ENCODE measurements at regions not wholly inside any gene's neighbourhood (a gene's known extent, or its start where the extent isn't known, plus 50 kb on each side); places are given as distances from the start of the nearest gene placed in this dataset.
"Not testable (repeated sequence)": the region's sequence is repeated elsewhere in the genome, so short reads cannot be mapped to it uniquely, and the experiment has no call there.

DNA sequence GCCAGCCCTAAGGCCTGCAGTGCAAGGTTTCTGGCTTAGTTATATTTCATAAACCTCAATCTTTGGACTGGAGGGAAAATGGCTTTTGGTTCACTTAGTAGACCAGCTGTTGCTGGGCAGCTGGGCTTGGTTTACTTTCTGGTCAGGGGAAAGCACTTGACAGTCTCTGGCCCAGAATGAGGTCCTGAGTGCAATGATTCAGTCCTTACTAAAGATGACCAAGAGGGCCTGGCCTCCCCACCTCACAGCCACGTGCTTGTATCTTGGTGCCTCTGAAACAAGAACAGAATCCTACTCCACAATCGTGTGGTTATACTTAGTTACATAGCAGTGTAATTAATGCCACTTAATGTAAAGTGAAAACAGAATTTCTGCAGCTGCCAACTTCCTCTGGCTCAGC is 325.5 kb upstream of the MEIS1 start:
- no peak for ATAC-seq

DNA sequence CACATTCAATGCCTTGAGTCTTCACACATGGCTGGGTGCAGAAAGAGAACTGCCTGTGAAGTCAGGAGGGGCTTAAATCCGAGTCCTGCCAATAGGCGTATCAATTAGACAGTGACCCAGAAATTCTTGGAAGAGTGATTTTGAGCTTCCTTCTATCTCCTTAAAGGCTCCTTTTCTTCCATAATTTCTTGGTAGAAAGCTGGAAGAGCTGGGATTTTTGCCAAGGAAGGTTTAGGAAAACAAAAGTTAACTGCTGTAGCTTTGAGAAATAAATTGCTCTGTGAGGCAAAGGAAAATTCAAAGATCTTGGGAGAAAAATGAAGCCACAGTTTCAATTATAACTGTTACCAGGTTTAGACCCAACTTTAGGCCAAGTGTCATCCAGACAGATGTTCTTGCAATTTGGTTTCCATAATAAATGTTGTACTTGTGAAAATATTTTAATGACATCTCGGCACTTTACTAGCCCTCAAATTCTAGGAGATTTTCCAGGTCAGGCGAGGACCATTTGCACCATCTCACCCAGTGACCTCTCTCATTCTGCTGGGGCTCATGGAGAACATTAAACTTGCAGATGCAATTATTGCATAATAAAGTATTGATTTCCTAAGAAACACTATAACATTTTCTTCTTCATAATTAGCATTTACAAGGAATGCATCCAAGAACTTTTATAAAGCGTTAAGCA is 329.7 kb upstream of the MEIS1 start:
- ATAC-seq: no peak
- DNase-seq (ENCODE audit: low spot score): no peak

More for the DNA sequence above, 325.5 kb upstream of the MEIS1 start:
- DNase-seq (ENCODE audit: low spot score): no peak

DNA sequence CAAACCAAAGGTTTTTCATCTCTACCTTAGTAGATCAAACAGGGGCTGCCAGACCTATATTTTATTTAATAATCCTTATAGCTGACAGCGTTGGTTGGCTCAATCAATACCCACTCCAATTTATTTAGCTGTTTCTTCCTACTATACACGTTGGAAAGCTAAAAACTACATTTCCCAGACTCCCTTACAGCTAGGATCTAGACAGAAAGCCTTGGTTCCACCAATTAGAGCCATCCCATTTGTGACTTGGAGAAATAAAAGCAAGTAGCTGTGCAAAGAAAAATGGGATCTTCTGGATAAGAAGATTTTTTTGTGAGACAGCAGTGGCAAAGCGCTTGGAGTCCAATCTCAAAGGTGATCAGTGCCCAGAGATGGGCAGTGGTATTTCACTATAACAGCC is 331.3 kb upstream of the MEIS1 start:
- DNase-seq (ENCODE audit: low spot score): no peak

DNA sequence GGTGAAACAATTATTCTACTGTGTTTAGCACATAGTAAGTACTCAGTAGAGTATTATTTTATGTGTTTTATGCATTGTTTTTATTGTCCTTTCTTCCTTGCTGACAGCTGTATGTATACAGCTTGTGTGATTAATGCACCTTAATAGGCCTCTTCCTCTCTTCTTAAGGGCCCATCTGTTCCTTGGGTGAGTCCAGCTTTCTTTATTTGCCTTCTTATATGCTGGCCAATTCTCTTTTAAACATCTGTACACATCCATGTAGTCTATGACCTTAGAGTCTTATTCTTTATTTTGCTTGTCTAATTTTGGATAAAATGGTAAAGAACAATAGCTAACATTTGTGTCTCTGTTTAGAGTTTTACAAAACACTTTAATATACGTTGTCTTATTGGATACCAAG is 333.7 kb upstream of the MEIS1 start:
- no peak for DNase-seq (ENCODE audit: low spot score)

More for the DNA sequence above, 331.3 kb upstream of the MEIS1 start:
- no peak for ATAC-seq

DNA sequence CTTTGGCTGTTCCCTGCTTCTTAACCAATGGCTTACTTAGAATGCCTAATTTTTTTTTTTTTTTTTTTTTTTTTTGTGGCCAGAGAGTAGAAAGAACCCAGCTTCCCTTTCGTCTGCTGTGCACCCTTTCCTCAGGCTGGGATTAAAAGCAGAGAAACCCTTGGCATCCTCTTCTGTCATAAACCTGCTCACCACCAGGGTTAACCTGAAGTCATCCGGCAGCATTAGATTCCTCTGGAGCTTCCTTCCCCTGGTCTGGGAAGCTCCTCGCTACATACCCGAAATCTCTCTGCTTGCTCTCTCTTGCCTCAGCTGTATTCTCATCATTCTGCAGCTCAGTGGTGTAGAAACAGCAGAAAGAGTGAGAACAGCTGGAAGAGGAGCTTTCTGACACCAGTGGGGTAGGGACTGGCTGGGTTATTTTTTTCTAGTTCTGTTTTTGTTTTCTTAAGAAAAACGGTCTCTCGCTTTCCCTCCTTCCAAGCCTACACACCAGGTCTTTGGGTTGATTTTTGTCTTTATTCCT is 339.0 kb upstream of the MEIS1 start:
- no peak for ATAC-seq
- DNase-seq (ENCODE audit: low spot score): no peak

More for the DNA sequence above, 333.7 kb upstream of the MEIS1 start:
- no peak for ATAC-seq

DNA sequence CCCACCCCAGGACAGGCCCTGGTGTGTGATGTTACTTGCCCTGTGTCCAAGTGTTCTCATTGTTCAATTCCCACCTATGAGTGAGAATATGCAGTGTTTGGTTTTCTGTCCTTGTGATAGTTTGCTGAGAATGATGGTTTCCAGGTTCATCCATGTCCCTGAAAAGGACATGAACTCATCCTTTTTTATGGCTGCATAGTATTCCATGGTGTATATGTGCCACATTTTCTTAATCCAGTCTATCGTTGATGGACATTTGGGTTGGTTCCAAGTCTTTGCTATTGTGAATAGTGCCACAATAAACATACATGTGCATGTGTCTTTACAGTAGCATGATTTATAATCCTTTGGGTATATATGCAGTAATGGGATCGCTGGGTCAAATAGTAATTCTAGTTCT is 340.2 kb upstream of the MEIS1 start:
- ATAC-seq; DNase-seq (ENCODE audit: low spot score): not testable (repeated sequence)

DNA sequence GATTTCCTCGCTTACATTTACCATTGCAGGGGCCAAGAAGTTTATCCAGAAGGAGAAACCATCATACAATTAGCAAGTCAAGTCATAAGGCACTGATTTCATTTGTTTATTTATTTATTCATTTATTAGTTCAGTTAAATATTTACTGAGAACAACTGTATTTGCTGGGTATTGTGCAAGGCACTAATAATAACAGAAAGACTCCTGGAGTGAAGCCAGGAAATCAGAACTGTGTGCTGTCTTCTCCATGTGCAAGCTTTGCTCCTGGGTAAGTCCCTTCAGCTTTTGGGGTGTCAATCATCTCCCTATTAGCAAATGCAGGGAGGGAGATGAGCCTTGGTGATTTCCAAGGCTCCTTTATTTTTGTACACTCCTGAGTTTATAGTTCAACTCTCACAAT is 341.6 kb upstream of the MEIS1 start:
- ATAC-seq: no peak
- DNase-seq (ENCODE audit: low spot score): no peak

DNA sequence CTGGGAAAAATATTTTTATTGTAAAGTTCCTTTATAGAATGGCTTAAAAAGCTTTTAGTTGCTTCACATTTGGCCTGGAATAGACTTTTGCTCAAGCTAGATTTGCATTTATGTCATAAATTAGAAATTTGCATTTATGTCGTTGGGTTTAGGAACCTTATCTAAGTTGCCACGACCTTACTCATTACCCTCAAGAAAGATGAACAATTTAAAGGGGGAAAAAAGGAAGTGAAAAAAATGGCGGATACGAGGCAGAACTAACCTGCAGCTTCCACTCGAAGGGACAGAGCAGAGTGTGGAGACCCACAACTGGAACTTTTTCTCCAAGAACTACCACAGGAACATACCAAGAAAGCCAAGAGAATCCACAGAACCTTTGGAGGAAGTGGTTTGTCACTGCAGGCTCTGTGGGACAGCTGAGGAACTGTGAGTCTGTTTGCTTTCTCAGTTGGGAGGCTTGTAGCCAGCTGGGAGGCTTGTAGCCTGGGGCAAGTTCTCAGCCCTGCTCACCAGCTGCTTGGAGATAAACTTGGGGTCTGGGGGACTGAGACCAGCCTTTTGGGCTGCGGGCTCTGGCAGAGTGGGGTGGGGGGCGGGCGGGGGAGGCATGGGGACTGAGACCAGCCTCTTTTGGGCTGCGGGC is 349.9 kb upstream of the MEIS1 start:
- ATAC-seq (no peak), DNase-seq (ENCODE audit: low spot score) (no peak)

DNA sequence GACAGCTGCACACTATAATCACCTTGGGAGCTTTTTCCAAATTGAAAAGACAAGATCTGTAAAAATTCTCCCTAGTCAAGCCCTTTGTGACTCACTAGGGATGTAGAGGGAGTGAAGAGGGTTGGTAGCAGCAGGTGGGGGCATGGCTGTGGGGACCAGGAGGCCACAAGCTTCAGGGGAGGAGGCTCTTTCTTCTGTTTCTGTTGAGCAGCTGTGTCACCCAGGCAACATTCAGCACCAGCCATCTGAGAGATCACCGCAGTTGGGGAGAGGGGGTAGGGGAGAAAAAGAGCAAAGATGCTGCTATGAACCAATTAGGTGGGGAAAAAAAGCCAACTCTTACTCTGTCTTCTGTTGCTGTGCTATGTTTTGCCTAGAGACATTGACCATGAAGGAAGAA is 352.3 kb upstream of the MEIS1 start:
- ATAC-seq (no peak), DNase-seq (ENCODE audit: low spot score) (no peak)

DNA sequence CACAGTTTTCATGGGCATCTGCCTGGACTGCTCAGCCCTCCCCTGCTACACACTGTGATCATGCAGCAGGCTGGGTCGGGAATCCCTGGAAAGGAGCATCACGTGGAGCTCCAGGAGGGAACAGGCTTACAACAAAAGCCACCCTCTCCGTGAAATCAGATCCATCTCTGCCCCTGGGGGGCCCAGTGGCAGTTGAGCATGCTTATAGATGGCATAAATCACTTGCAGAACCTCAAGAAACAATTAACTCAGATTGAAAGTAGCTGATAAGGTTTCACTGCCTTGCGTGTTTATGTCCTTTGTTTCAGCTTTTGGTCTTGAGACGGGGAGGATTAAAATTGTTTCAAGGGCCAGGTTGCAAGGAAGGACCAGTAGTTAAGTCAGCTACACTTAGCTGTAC is 354.8 kb upstream of the MEIS1 start:
- ATAC-seq: no peak
- no peak for DNase-seq (ENCODE audit: low spot score)

DNA sequence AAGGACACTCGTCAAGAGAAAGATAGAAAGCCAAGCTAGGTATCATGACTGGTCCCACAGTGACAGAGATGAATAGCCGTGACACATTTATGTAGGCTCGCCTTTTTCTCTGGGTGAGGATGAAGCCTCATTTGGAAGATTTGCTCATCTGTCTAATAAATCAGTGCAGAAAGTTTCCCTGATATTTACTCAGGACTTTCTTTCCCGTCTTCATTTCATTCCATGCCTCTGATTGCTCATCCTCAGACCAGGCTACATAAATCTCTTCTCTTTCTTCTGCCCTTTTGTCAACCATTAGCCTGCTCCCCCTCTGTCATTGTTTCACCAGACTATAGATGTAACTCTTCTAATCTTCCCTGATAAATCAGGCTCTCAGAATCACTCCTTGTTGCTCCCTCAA is 361.8 kb upstream of the MEIS1 start:
- ATAC-seq: no peak

DNA sequence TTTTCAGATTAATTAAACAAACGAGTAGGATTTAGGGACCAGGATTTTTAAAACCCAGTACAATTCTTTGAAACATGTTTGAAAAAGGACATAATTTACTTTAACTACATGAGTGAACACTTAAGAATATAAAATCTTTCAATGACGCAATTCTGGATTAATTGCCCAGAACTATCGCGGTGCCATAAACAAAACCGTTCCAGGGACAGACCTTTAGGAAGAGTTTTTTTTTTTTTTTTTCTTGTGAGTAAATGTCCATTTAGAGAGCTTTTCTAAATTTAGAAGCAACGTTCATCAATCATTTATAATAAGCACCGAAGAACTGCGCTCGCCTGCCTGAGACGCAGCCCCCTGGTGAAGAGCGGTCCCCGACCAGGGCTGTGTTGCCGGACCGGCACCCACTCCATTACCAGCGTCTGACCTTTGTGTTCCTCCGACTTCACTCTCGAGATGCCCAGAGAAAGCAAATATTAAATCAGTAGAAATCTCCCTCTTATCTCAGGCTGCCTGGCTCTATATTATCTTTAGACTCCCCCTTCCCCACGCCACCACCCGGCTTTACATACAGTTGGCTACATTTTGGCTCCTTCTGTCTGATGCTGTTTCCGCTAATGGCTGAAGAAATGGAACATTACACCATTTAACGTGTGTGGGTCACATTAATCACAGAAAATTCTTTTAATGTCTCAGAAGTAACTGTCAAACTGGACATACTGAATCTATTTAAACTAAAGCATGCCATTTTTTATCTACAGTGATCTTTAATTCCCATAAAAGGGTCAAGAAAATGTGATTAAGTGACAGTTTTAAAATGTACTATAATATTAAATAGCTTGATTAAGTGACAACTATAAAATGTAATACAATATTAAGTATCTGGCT is 364.0 kb upstream of the MEIS1 start:
- ATAC-seq (no peak), DNase-seq (ENCODE audit: low spot score) (no peak)

More for the DNA sequence above, 361.8 kb upstream of the MEIS1 start:
- no peak for DNase-seq (ENCODE audit: low spot score)

DNA sequence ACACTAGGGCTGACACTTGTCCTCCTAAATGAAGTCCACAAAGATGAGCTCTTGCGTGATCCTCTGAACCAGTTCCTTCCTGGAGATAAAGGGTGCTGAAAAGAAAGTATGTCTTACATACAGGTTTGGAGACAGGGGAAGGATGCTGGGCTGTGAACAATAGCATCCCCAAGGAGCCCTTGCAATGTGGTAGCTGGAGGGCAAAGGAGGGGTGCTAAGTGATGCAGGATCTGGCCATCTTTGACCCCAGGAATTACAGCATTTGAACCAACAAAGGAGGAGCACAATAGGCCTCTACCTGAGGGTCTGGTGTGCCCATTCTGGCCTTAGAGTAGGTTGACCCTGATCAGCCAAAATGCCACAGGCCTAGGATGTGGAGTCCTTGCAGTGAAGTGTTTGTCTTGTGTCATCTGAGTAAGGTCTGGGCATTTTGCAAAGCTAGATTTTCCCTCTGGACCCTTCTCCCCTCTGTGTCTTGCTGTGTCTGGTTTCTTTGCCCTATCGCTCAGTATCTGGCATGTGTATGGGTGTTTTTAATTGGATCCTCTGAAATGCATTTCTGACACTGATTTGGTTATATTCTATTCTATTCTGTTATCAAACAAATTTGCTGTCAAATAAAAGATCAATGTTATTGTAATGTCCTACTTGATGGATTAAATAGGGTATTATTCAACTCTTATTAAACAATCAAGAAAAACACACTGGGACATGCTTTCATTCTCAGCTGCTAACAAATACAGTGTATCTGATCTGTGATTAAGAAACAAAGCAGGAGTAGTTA is 364.8 kb upstream of the MEIS1 start:
- no peak for DNase-seq (ENCODE audit: low spot score)
- ATAC-seq: no peak

DNA sequence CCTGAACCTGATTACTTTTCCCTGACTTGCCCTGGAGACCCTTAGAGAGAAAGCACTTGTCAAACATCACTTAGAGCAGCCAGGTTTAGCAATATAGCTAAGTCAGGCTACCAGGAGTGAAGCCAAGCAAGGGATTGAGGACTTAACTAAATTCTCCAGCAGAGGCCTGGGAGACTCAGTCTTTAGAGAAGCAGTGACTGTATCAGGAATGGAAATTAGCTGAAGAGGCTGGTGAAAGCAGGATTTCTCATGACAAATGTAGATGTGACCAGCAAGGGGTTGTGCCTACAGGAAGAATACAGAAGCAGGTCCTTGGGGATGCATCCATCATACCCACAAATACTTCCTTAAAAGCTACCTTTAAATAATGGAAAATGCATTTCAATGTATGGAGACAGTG is 368.9 kb upstream of the MEIS1 start:
- ATAC-seq: no peak

DNA sequence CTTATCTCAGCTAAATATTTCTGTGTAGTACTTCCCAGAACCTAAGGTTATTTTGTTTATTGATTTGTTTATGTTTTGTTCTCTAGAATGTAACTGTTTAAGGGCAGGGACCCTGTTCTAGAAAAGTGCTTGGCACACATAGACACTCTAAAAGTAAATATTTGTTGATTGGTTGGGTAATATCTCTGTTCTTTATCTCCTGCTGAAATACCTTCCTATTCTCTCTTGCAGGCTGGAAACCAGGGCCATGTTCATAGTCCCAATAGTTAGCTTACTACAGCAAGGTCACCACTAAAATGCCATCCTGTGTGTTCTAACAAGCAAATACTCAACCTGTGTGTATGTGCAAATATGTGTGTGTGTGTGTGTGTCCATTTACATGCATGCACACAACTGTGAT is 375.6 kb upstream of the MEIS1 start:
- ATAC-seq (peak; percentile 84), DNase-seq (ENCODE audit: low spot score) (no peak)

More for the DNA sequence above, 368.9 kb upstream of the MEIS1 start:
- DNase-seq (ENCODE audit: low spot score): no peak

DNA sequence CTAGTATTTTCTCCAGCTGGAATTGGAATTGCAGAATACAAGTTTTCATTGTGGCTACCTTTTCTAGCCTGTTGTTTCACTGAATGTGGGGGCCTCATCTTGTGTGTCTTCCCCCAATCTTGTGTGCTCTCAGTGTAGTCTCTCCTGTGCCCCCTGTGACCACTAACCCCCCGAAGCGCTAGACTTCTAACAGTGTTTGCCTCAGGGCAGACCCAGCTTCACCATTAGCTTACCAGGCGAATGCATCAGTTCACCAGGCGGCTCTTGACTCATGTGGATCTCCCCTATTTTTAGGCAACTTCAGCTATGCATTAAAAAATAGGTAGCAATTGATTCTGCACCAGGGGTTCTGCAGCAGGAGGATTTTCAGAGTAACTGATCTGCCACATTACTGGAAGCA is 376.2 kb upstream of the MEIS1 start:
- ATAC-seq (no peak), DNase-seq (ENCODE audit: low spot score) (no peak)

DNA sequence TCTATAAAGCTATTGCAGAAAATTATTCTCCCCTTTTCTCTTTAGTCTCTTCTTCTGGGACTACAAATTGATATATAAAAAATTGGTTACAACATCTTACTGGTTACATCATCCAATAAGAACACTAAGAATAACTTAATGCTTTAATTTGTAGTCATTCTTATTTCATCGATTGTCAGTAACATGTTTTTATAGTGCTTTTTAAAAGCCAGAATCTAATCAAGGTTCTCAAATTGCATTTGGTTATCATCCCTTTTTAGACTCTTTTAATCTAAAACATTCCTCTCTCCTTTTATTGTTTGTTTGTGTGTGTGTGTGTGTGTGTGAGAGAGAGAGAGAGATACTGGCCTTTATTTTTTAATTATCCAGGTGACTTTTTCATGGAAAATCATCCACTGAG is 377.1 kb upstream of the MEIS1 start:
- no peak for ATAC-seq
- DNase-seq (ENCODE audit: low spot score): no peak

DNA sequence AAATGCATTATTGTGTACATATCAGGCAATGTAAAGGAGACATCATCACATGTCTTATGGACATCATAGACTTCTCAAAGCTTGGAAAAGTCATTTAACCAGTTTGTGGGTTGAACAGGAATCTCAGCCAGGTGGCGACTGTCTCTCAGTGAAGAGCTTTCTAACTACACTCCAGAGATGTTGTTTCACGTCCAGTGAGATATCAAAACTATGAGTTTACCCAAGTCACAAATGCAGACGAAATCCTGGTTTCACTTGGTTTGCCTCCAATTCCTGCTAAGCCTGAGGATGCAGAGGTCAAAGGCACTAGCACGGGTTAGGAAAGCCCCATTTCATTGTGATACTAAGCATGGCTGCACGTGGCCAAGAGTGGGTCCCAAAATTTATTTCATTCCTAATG is 384.5 kb upstream of the MEIS1 start:
- DNase-seq (ENCODE audit: low spot score): no peak
- no peak for ATAC-seq

DNA sequence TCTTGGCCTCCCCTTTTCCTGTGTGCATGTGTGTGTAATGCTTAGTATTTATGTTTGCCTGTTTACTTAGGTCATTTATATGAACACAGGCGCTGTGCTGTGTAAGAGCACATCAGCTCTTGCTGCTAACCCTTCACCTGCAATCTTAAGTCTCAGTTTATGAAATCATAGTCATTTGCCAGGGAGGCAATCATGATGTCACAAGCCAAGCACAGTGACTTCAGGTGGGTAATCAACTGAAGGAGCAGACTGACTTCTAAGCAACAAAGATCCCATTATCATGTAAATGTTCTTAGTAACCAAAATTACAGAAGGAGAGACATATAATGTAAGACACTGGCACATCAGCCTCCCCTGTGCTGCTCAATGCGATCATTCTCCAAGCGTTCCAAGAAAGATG is 386.3 kb upstream of the MEIS1 start:
- DNase-seq (ENCODE audit: low spot score) (no peak), ATAC-seq (no peak)

DNA sequence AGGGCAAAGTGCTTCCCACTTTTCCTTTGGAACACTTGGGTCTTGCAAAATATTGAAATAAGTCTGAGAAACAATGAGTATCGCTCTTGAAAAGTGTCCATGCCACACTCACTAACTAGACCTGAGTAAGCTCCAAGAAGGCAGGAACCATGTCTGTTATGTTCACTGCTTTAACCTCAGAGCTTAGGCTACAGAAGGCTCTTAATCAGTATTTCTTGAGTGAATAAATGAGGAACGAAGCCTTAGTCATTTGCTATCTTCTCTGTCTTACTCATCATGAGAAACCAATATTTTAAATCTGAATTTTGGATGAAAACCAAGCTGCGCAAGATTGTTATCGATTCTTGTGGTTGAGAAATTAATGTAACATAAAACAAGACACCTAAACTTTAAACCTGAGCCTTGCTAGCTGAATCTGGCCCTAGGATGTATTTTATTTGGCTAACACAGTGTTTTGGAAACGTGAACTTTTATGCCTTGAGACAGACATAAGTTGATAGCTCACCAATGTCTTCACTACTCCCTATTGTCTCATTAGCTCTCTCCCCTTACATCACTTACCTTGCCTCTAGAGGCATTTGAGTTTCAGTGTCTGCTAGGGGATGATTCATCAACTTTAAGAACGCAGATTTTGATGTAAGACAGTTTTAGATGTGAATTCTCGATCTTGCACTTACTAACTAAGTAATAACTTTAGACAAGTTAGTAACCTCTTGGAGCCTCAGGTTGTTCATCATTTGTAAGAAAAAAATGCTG is 392.8 kb upstream of the MEIS1 start:
- DNase-seq (ENCODE audit: low spot score) (no peak), ATAC-seq (no peak)
